ENCODE measurements at regions not wholly inside any gene's neighbourhood (a gene's known extent, or its start where the extent isn't known, plus 50 kb on each side); places are given as distances from the start of the nearest gene placed in this dataset.

DNA sequence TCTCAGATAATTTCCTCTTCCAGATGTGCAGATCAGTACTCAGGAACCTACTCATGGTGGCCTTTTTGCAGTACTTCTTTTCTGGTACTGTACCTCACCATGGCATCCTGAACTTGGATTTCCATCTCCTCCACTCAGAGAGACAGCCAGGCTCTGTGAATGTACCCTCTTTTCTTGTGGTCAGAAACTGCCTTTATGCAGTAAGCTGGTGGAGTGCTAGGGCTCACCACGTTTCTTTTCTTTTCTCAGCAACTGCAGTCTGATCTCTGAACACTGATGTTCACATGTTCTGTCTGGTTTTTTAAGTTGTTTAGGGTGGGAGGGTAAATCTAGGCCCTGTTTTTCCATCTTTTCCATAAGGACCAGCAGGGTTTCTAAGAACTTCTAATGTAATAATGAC is 99.8 kb upstream of the NRXN3 start:
- TF ChIP-seq CTCF (IDR thresholded peaks at IDR 0.05; ENCODE audit: control insufficient read depth, insufficient read depth, low read depth, low read length, missing control alignments): no peak

GRCh38 chr14:78071016-78071549 is 99.1 kb upstream of the NRXN3 start:
- no peak for TF ChIP-seq CTCF (IDR thresholded peaks at IDR 0.05; ENCODE audit: control insufficient read depth, insufficient read depth, low read depth, low read length, missing control alignments)
- no peak for DNase-seq (ENCODE audit: low read depth)
- no peak overlapping the region for H3K4me3 ChIP-seq (ENCODE audit: control insufficient read depth, low read depth, low read length)

More for the DNA sequence above, 99.8 kb upstream of the NRXN3 start:
- no peak for DNase-seq (ENCODE audit: low read depth)
- H3K4me3 ChIP-seq (ENCODE audit: control insufficient read depth, low read depth, low read length): no peak overlapping the region

DNA sequence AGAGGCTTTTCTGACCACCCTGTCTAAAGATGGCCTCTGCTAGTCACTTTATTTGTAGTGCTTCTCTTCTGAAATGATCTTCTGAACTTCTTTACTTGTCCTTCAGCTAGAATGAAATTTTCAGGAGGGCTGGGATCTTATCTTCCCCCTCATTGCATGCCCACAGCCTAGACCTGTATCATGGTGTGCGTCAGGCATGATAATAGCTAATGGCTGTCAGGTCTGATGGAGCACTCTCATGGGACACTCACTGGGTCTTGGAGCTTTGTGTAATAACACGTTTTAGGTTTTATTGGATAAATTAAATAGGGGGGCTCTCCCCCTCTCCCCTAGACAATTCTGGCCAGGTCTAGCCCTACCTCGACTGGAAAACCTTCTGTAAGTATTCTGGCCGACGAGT is 97.1 kb upstream of the NRXN3 start:
- H3K4me3 ChIP-seq (ENCODE audit: control insufficient read depth, low read depth, low read length): no peak overlapping the region
- TF ChIP-seq CTCF (IDR thresholded peaks at IDR 0.05; ENCODE audit: control insufficient read depth, insufficient read depth, low read depth, low read length, missing control alignments): no peak
- DNase-seq (ENCODE audit: low read depth): no peak

DNA sequence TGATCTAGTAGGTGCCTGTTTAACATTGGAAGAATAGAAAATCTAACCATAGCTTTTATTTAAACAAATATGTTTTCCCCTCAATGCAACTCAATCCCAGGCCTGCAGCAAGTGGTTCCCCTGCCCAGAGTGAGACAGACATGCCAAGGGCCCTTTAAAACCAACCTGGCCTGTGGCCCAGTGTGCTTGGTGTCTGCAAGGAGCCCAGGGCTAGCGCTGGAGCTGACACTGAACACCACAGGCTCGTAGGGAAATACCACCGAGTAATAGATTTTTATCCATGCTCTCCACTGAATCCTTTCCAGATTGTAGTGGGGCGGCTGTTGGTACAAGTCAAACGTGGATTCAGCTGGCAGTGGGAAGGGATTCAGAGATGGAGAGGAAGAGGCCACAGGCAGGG is 95.6 kb upstream of the NRXN3 start:
- no peak overlapping the region for H3K4me3 ChIP-seq (ENCODE audit: control insufficient read depth, low read depth, low read length)
- DNase-seq (ENCODE audit: low read depth): no peak
- TF ChIP-seq CTCF (IDR thresholded peaks at IDR 0.05; ENCODE audit: control insufficient read depth, insufficient read depth, low read depth, low read length, missing control alignments): no peak

- no peak overlapping the region for H3K4me3 ChIP-seq (ENCODE audit: control insufficient read depth, low read depth, low read length)
- no peak for DNase-seq (ENCODE audit: low read depth)
- no peak for TF ChIP-seq CTCF (IDR thresholded peaks at IDR 0.05; ENCODE audit: control insufficient read depth, insufficient read depth, low read depth, low read length, missing control alignments)
These were observed 95.1 kb upstream of the NRXN3 start for GRCh38 chr14:78075033-78075432.

- H3K4me3 ChIP-seq (ENCODE audit: control insufficient read depth, low read depth, low read length): no peak overlapping the region
- no peak for DNase-seq (ENCODE audit: low read depth)
- TF ChIP-seq CTCF (IDR thresholded peaks at IDR 0.05; ENCODE audit: control insufficient read depth, insufficient read depth, low read depth, low read length, missing control alignments): no peak
These were observed 94.5 kb upstream of the NRXN3 start for GRCh38 chr14:78075555-78076277.
